ENCODE measurements at regions not wholly inside any gene's neighbourhood (a gene's known extent, or its start where the extent isn't known, plus 50 kb on each side); places are given as distances from the start of the nearest gene placed in this dataset.
"Not testable (repeated sequence)": the region's sequence is repeated elsewhere in the genome, so short reads cannot be mapped to it uniquely, and the experiment has no call there.

DNA sequence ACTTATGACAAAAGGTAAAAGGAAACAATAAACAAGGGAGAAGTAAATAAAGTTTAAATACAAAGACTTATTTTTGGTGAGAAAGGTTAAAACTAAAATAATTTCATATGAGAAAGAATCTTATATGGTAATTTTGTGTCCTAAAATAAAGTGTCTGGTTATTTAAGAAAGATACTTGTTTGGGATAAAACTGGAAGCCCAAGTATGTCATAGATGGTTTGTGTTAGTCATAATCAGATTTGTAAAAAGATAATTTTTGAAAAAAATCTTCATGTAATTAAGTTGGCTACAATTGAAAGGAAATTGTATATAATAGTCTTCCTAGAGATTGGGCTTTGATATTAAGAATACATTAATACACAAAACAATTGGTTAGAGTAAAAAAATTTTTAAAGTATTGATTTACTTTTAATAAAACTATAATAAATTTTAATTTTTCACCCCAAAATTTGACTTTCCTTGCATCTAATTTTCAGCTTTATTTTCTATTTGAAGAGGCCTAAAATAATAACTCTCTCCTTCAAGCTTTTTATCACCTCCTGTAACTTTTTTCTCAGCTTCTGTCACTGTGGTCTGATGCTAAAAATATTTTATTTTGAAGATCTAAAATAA is 315.6 kb downstream of the SLITRK5 start:
- no peak for DNase-seq

DNA sequence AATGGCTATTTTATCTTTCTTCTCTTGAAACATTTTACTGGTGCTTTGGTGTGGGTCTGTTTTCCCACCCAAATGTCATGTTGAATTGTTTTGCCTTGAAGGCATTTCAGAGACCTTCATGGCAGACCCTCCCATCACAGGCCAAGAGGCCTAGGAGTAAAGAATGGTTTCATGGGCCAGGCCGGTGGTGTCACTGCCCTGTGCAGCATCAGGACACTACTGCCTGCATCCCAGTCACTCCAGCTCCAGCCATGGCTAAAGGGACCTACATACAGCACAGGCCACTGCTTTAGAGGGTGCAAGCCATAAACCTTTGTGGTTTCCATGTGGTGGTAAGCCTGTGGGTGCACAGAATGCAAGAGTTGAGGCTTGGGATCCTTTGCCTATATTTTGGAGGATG is 326.9 kb downstream of the SLITRK5 start:
- DNase-seq, result no peak

DNA sequence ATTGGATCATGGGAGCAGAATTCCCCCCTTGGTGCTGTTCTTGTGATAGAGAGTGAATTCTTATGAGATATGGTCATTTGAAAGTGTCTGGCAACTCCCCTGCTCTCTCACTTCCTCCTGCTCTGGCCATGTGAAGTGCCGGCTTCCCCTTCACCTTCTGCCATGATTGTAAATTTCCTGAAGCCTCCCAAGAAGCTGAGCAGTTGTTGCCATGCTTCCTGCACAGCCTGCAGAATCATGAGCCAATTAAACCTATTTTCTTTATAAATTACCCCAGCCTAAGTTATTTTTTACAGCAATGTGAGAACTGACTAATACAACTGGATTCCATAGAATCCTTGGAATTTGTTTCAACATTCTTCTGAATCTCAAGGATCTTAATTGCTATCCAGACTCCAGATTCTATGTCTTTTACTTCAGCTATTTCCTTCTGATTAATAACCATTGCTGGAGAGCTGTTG is 328.1 kb downstream of the SLITRK5 start:
- no peak for DNase-seq

DNA sequence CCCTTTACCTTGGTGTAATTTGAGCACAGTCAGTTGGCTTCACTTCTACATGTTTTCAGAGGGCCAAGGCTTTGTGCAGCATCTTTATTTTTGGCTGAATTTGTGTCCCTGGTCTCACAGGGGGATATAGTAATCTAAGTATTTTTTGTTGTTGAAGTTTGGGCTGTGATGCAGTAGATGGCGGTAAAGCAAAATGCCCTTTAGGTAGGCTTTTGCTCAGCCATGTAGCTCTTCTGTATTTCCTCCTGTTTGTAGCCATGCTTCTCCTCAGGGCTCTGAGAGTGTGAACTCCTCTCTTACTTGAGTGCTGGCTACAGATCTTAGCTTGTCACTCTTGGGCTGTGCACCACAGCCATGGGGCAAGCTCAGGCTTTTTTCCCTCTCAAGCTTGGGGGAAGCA is 328.6 kb downstream of the SLITRK5 start:
- no peak for DNase-seq

DNA sequence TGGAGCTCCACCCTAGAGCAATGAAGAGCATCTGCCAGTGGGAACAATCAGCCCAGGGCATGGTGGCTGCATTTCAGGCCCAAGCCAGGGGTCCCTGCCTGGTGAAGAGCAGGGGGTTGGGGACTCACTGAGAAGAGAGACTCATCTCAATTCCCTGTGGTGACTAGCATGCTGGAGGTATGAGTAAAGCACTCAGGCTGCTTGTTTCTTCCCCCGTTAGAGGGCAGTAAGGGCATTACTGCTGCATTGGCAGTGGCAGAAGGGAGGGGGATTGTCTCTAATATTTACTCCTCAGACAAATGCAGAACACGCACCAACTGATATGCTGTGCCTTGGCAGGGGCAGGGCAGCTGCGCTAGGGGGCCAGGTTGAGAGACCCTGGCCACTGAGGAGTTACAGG is 329.1 kb downstream of the SLITRK5 start:
- DNase-seq, result no peak

DNA sequence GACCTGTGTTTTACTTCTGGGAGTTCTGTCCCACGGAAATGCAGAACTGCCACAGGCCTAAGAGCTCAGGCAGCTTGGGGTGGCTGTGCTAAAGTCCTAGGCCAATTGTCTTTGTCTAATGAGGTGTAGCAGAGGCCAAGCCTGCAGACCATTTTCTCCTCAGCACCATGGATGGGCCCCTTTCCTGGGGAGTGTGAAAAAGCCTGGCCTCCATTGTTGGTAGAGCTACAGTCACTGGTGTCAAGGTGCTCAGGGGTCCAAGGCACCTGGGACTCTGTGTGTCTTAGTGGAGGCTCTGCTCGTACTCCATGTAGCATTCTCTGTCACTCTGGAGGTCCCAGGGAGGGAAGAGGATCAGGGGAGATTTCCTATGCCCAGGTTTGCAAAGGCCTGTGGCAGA is 329.6 kb downstream of the SLITRK5 start:
- DNase-seq, result no peak

DNA sequence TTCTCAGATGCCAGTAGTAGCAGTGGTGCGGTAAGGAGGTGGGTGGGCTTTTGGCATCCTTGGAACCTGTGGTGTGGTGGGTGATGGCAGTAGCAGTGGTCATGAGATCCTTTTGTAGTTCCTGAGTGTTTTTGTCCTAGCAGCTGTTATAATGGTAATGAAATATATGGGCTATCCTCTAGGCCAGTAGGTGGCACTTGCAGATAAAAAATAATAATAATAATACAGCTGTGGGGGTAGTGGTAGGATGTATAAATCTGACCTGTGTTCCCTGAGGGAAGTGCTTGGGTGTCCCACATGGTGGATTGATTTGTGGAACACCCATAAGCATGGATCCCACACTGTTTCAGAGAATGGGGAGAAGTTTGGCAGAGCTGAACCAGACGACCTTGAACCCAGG is 334.0 kb downstream of the SLITRK5 start:
- DNase-seq, result no peak

DNA sequence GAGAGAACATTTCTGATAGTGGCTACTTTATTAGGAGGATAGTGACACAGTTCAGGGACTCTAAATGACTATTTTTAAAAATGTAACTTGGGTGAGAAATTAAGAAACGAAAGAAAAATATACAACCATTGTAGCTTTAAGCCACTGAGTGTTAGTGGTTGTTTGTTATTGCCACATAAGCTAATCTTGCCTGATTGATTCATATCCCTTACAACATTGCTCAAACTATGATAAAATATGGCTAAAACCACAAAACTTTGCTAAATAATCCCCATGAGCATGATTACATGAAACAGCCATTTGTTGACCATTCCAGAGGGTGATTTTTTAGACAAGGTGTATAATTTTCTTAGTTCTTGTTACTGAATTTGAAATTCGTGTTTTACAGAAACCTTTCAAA is 343.4 kb downstream of the SLITRK5 start:
- no peak for DNase-seq

DNA sequence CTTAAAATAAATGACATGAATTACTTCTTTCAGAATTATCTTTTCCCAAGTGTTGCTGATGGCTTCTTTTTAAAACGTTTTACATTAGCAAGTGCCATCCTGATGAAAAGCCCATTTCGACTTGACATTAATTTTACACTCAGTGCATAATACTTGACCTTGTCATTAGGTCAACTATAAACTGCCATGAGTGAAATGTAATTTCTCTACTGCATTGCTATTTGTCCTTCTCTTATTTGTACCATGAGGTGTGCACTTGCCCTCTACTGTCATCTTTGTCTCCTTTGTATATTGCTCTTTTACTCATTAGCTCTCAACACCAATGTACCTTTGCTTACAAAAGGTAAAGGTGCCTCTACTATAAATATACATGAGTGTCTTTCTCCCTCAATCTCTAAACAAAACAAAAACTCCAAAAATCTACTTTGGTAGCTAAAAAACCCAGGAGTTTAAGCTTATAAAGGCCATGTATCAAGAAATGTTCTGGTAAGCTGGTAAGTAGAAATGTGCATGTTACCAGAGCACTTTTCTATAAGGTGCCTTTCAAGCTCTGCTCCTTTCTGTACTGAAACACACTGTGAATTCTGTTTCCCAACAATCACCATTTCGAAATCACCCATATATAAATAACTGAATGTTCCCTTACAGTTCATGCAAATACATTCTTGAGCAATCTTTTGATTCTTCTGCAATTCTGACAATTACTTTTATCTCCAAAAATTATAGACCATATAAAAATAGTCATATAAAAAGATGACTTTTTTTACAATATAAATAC is 351.4 kb downstream of the SLITRK5 start:
- DNase-seq, result no peak

DNA sequence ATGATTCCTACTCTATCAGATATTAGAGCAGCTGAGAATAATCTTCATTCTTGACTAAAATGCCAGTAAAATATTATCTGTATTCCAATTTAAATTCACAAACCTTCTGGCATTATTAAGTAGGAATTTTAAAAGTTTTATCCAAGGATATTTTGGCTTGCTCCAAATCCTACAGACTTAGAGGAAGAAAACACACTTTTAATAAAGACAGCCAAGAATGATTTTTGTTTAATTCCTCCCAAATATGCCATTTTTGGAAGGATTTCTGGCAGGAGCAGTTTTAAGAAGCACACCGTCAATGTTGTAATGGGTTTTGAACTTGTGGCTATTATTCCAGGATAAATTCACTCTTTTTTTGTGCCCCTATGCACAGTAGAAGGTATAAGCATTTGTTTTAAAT is 355.1 kb downstream of the SLITRK5 start:
- DNase-seq, result no peak

DNA sequence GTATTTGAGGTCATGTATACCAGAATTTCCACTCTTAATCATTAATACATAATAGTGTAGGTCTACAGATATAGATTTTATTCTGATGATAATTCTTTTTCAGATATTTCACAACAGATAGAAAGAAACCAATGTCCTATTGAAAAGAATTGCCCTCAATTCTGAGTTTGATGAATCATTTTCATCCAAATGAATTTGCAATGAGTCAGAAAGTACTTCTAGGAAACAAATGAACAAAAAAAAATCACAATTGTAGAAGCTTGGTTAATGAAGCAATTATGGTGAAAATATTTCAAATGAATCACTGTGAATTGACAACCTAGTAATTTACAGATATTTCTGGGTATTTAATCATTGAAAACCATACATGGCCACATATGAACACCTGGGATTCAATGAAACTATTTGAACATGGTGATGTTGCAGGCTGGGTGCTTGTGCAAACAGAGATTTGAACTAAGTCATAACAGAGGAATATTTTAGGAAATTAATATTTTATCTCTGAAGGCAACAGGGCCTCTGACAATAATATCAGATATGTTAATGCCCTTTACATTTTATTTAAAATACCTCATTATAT is 360.9 kb downstream of the SLITRK5 start:
- no peak for DNase-seq

DNA sequence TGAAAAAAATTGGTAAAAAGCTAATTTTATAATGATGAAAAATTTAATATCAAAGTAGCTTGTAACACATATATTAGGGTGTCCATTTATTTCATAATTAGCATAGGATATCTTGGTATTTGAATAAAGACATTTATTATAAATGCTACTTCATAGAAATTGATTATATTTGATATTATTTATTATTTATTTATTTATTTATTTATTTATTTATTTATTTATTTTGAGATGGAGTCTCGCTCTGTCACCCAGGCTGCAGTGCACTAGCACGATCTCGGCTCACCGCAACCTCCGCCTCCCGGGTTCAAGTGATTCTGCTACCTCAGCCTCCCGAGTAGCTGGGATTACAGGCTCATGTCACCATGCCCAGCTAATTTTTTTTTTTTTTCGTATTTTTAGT is 365.0 kb downstream of the SLITRK5 start:
- not testable (repeated sequence) for DNase-seq

DNA sequence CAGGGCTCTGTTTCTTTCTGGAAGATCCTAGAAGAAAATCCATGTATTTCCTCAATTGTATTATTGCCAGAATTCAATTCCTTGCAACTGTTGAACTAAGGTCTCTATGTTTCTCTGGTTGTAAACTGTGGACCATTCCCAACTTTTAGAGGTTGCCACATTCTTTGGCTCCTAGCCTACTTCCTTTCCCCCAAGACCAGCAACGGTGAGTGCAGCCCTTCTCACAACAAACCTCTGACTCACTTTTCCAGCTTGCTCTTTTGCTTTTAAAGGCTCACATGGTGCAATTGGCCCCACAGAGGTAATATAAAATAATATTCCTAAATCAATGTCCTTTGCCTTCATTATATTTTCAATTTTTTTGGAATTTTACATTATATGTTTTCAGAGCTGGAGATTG is 371.3 kb downstream of the SLITRK5 start:
- no peak for DNase-seq

DNA sequence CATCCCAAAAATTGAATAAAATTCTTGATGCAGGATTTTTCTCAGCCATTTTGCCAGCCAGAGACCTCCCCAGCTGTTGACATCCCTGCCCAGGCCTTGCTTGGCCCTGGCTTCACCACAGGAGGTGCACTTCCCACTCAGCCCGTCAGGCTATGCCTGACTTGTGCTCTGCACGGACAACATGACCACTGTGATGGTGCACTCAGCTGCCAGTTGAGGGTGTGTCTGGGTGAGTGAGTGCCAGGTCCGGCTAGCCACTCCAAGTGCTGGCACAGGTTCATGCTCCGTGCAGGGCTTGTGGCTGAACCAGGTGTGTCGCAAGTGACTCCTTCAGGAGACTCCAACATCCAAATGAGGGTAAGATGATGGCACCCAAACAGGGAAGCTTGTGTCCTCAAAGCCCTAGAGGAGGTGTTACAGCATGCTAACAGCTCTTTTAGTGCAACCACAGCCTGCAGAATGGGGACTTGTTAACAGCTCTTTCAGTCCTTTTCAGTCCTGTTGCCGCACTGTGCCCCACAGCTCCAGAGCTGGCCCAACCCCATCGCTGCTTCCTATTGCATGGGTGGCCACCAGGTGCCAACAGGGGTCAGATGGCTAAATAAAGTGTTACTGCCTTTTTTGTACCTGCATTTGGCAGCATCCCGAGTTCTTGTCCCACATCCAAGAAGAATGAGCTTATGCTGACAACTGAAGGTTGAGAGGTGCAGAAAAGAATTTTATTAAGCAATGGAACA is 380.7 kb downstream of the SLITRK5 start:
- DNase-seq, result no peak

DNA sequence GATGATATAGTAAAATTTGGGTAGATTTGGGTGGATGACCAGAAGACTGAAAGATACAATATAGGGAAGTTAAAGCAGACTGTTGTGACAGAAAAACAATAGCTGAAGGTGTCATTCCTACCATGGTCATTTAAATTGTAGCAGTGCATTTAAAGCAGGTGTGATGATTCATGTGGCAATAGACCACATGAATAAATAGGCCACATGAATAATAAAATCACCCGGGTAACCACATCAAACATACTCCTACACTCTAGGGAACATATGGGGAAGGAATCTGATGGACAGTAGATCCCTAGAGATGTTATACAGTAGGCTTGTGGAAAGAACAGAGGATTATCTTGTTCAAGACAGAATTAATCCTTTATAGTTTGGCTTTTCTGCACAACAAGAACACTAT is 392.6 kb downstream of the SLITRK5 start:
- DNase-seq, result no peak

DNA sequence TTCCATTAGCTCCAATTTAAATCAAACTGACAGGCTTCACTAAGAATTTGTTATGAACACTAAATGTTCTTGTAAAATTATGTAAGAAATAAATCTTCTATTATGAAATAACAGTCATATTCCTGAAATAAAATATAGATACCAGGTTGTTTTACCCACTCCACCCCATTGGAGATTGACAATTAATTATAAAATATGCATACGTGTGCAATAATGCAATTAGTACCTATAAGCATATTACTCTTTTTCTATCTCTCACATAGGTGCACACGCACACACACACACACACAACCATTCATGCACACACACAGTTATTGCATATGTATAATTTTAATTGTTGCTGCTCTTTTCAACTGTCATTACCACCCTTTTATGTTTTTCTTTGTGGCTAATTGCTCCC is 395.7 kb downstream of the SLITRK5 start:
- DNase-seq, result no peak

DNA sequence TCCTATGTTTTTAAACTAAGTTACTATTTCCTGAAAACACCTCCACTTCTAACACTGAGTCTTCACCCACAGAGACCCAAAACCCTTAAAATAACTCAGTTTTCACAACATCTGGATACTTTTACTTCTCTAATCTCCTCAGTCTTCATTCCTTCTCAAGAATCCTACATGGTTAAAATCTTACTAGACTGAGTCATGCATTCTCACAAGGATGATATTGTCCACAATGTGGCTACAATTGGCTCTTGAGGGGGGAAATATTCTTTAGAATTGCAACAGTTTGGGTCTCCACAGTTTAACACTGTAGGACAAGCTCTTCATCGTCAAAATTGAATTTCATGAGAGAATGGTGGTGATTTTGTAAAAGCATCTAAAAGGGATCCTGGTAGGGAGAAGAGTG is 397.1 kb downstream of the SLITRK5 start:
- DNase-seq, result no peak

DNA sequence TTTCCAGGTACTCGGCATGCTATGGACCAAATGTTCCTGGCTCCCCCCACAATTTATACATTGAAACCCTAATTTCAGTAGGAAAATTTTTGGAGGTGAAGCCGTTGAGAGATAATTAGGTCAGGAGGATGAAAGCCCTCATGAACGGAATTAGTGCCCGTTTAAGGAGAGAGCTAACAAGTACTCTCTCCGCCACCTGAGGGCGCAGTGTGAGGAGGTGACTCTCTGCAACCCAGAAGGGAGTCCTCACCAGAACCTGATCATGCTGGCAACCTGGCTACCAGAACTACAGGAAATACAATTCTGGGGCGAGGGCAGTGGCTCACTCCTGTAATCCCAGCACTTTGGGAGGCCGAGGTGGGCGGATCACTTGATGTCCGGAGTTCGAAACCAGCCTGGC is 397.8 kb downstream of the SLITRK5 start:
- DNase-seq, result no peak

DNA sequence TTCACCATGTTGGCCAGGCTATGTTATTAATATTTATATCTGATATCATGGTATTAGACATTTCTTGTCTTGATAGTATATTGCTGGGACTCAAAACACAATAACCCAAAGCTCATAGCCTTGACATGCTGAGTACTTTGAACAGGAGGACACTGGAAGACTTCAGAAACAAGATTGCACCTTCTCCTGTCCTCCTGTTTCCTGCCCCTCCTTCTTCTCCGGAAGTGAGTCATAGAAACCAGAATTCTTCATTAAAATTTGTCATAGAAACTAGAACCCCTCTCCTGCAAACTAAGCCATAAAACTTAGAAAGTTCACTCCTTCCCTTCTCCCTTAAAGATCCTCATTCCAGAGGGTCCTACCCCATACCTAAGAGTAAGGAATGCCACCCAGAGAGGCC is 400.2 kb downstream of the SLITRK5 start:
- no peak for DNase-seq

DNA sequence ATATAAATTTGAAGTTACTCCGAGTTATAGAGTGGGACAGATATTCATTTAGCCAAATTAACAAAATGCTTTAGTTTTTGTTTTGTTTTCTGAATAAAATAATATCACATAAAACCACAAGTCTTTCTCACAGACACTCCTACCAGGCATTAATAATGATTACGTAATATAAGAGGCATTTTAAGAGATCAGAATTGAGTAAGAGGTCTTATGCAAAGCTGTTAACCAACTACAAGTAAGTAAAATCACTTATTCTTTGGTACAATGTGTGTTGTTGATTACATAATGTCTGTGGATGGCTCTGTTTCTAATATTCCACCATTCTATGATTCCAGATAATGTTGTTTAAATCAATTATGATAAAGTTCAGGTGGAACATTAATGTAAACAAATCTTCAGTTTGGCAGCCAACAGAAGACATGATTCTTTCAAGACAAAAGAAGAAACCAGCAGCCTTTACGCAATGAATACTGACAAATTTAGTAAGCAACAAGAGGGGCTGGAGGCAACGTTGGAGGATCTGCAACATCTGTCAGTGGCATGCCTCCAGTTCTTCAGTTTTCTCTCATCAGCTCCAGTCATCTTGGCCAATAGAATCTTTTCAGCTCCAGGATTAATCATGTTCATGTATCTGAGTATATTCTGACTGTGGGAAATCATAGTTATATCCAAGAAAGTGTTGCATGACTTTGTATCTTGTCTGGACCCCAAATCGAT is 403.8 kb downstream of the SLITRK5 start:
- no peak for DNase-seq

DNA sequence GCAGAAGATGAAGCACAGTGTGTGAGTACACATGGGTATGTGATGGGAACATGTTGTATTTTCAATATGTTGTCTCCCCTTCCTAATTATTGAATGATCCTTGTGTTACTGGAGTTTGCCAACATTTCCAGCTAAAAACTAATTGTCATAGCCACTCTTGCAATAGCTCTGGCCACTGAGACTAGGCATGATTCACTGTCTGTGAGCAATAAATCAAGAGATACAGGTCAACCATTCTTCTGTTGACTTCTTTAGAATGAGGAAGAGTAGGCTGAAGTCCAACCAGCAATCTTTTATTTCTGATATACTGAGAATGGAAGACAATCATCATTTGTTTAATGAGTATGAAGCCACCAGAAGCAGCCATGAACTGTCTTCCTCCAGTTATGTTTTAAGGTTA is 413.9 kb downstream of the SLITRK5 start:
- DNase-seq, result no peak

DNA sequence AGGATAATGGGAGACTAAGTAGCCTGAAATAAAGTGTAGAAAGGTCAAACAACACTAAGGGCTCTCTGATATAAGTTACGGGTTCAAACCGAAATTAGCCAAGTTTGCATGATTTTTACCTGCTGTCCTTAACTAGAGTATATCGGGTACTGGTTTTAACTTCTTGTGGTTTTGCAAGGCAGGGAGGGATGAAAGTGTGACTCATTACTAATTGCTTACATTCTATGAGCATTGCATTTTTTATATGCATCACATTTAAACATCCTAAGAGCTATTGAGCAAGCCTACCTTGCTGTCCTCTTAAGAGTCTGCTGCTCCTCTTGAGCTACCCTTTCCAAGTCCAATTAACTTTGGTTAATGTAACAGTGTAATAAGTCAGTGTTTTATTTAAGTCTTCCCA is 415.4 kb downstream of the SLITRK5 start:
- DNase-seq, result no peak

DNA sequence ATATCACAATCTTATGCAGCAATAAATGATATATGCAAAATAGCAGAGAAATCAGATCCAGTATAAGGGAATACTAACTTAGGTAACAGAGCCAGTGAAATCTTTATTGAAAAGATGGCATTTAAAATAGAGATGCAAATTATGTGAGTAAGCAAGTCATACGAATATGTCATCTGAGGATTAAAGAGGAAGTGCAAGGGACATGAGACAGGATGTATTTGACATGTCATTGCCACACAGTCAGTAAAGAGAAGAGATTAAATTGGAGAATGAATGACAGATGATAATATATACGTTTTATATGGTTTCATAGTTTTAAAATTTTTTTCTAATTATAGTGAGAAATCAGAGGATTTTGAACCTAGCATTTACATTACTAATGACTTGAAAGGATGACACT is 426.4 kb downstream of the SLITRK5 start:
- DNase-seq, result no peak

Data from DMS153 (cell line).